ENCODE measurements at regions not wholly inside any gene's neighbourhood (a gene's known extent, or its start where the extent isn't known, plus 50 kb on each side); places are given as distances from the start of the nearest gene placed in this dataset.
"Not testable (repeated sequence)": the region's sequence is repeated elsewhere in the genome, so short reads cannot be mapped to it uniquely, and the experiment has no call there.

GRCh38 chrX:142742581-142742980, 283.1 kb upstream of the SPANXN4 start:
- ChIA-PET CTCF (no interaction called here), POLR2A (no interaction called here)

GRCh38 chrX:142733327-142733726, 292.4 kb upstream of the SPANXN4 start:
- POLR2A ChIA-PET, result no interaction called here
- CTCF ChIA-PET, result no interaction called here

- POLR2A ChIA-PET, result no interaction called here
- CTCF ChIA-PET, result no interaction called here
Observed at GRCh38 chrX:142711796-142712290, 313.9 kb upstream of the SPANXN4 start.

GRCh38 chrX:142702749-142703148, 323.0 kb upstream of the SPANXN4 start:
- CTCF ChIA-PET, result no interaction called here
- POLR2A ChIA-PET, result no interaction called here

GRCh38 chrX:142688256-142688655, 337.5 kb upstream of the SPANXN4 start:
- CTCF ChIA-PET, result no interaction called here
- POLR2A ChIA-PET, result no interaction called here

GRCh38 chrX:142686653-142687283, 339.0 kb upstream of the SPANXN4 start:
- ChIA-PET POLR2A (no interaction called here), CTCF (no interaction called here)

GRCh38 chrX:142686206-142686605, 339.5 kb upstream of the SPANXN4 start:
- POLR2A ChIA-PET, result no interaction called here
- CTCF ChIA-PET, result no interaction called here

- ChIA-PET POLR2A (no interaction called here), CTCF (no interaction called here)
Observed at GRCh38 chrX:142680038-142680437, 345.7 kb upstream of the SPANXN4 start.

- ChIA-PET CTCF (no interaction called here), POLR2A (no interaction called here)
Observed at GRCh38 chrX:142671036-142671435, 354.7 kb upstream of the SPANXN4 start.

- POLR2A ChIA-PET, result no interaction called here
- CTCF ChIA-PET, result interaction anchor here (0.6 kb wide), 1 partner anchor 30 kb away, joined by 3 read pairs; no protein-coding TSS in a partner anchor
Observed at GRCh38 chrX:142663330-142664095, 362.2 kb upstream of the SPANXN4 start.

GRCh38 chrX:142661696-142662095, 364.0 kb upstream of the SPANXN4 start:
- POLR2A ChIA-PET, result no interaction called here
- CTCF ChIA-PET, result no interaction called here

- CTCF ChIA-PET, result no interaction called here
- POLR2A ChIA-PET, result no interaction called here
Observed at GRCh38 chrX:142655507-142655906, 370.2 kb upstream of the SPANXN4 start.

- ChIA-PET CTCF (no interaction called here), POLR2A (no interaction called here)
Observed at GRCh38 chrX:142637206-142637605, 388.5 kb upstream of the SPANXN4 start.

- POLR2A ChIA-PET, result no interaction called here
- CTCF ChIA-PET, result no interaction called here
Observed at GRCh38 chrX:142616636-142617035, 409.1 kb upstream of the SPANXN4 start.

- CTCF ChIA-PET, result no interaction called here
Observed at GRCh38 chrX:142613403-142613802, 408.3 kb upstream of the MAGEC2 start.

GRCh38 chrX:142606629-142607028, 401.5 kb upstream of the MAGEC2 start:
- CTCF ChIA-PET, POLR2A ChIA-PET: not testable (repeated sequence)

More at GRCh38 chrX:142613403-142613802, 408.3 kb upstream of the MAGEC2 start:
- POLR2A ChIA-PET, result no interaction called here

GRCh38 chrX:142601792-142602191, 396.7 kb upstream of the MAGEC2 start:
- POLR2A ChIA-PET, result no interaction called here
- CTCF ChIA-PET, result no interaction called here

- ChIA-PET POLR2A (no interaction called here), CTCF (interaction anchor here (0.6 kb wide), 1 partner anchor 1753 kb away, joined by 4 read pairs; no protein-coding TSS in a partner anchor)
Observed at GRCh38 chrX:142593361-142593862, 388.3 kb upstream of the MAGEC2 start.

GRCh38 chrX:142576615-142577014, 371.5 kb upstream of the MAGEC2 start:
- POLR2A ChIA-PET, result no interaction called here
- CTCF ChIA-PET, result no interaction called here

- POLR2A ChIA-PET, result no interaction called here
Observed at GRCh38 chrX:142549923-142550322, 344.8 kb upstream of the MAGEC2 start.

GRCh38 chrX:142505839-142506238, 300.7 kb upstream of the MAGEC2 start:
- ChIA-PET POLR2A (no interaction called here), CTCF (no interaction called here)

More at GRCh38 chrX:142549923-142550322, 344.8 kb upstream of the MAGEC2 start:
- CTCF ChIA-PET, result no interaction called here
